ENCODE measurements at regions not wholly inside any gene's neighbourhood (a gene's known extent, or its start where the extent isn't known, plus 50 kb on each side); places are given as distances from the start of the nearest gene placed in this dataset.

DNA sequence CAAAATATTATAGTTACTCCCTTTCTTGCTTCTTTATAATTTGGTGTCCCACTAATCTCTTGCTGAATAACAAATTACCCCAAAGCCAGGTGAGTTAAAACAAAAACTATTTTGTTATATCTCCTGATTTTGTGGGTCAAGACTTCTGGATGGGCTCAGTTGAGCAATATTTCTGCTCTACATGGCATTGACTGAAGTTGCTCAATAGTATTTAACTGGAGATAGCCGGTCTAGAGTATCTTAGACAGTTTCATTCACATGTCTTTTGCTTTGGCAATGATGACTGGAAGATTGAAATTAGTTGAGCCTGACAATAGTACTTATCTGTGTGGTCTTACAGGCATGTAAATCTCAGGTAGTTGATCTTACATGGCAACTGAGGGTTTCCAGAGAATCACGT is 51.0 kb upstream of the TP63 start:
- DNase-seq (ENCODE audit: low read depth) = no peak
- H3K4me3 ChIP-seq (ENCODE audit: low read depth, low read length) = no peak overlapping the region
- TF ChIP-seq, protein P1, sequence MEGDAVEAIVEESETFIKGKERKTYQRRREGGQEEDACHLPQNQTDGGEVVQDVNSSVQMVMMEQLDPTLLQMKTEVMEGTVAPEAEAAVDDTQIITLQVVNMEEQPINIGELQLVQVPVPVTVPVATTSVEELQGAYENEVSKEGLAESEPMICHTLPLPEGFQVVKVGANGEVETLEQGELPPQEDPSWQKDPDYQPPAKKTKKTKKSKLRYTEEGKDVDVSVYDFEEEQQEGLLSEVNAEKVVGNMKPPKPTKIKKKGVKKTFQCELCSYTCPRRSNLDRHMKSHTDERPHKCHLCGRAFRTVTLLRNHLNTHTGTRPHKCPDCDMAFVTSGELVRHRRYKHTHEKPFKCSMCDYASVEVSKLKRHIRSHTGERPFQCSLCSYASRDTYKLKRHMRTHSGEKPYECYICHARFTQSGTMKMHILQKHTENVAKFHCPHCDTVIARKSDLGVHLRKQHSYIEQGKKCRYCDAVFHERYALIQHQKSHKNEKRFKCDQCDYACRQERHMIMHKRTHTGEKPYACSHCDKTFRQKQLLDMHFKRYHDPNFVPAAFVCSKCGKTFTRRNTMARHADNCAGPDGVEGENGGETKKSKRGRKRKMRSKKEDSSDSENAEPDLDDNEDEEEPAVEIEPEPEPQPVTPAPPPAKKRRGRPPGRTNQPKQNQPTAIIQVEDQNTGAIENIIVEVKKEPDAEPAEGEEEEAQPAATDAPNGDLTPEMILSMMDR (IDR thresholded peaks at IDR 0.05; ENCODE audit: low read depth, low read length, missing control alignments) = no peak
